Right lobe of liver (tissue), 4 donors: ENCODE measurements at regions not wholly inside any gene's neighbourhood (a gene's known extent, or its start where the extent isn't known, plus 50 kb on each side); places are given as distances from the start of the nearest gene placed in this dataset.

Source experiments
- POLR2A ChIP-seq: fragments of 450-650 bp; IDR thresholded peaks from one replicate; pipeline ENCODE4 v1.6.1; 2017; ENCODE audit warnings: antibody characterized with exemption, mild to moderate bottlenecking
- TF ChIP-seq, protein P1 (sequence below), 4 donors: fragments of 200-600 bp in 3 of 4; fragments of 450-650 bp in 1 of 4; IDR thresholded peaks; one replicate each; pipeline versions ENCODE4 v1.5.1 to v1.8.0; 2016 to 2022; ENCODE audit warnings: antibody characterized with exemption in 4 of 4, mild to moderate bottlenecking in 2 of 4
- donor health status: DM: no; HTN: no; CAD: no.
- donor health status: DM: no; HTN: no; CAD: no.
- donor health status: DM: no; HTN: yes; CAD: no.

DNA sequence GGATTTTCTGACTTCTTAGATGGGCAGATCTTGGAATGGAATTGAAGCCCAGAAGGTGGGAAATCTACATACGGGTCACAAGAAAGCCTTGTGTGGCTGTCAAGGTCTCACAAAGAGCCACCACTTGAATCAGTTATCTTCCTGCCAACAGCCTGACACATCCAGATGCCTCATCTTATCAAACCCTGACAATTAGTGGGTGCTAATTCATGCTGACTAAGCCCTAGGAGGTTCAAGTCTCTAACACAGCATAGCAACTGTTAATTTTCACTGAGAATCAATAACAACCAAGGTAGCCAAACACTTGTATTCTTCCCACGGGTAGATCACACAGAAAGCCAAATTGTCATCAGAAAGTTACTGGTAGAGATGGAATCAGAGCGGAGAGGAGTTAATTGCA is 222.2 kb downstream of the TMEM167A start:
- TF ChIP-seq POLR2A = no peak
- TF ChIP-seq, protein P1, sequence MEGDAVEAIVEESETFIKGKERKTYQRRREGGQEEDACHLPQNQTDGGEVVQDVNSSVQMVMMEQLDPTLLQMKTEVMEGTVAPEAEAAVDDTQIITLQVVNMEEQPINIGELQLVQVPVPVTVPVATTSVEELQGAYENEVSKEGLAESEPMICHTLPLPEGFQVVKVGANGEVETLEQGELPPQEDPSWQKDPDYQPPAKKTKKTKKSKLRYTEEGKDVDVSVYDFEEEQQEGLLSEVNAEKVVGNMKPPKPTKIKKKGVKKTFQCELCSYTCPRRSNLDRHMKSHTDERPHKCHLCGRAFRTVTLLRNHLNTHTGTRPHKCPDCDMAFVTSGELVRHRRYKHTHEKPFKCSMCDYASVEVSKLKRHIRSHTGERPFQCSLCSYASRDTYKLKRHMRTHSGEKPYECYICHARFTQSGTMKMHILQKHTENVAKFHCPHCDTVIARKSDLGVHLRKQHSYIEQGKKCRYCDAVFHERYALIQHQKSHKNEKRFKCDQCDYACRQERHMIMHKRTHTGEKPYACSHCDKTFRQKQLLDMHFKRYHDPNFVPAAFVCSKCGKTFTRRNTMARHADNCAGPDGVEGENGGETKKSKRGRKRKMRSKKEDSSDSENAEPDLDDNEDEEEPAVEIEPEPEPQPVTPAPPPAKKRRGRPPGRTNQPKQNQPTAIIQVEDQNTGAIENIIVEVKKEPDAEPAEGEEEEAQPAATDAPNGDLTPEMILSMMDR (IDR thresholded peaks at IDR 0.05) = no peak
